Endothelial cell of umbilical vein (primary cell): ENCODE measurements at regions not wholly inside any gene's neighbourhood (a gene's known extent, or its start where the extent isn't known, plus 50 kb on each side); places are given as distances from the start of the nearest gene placed in this dataset.
"Not testable (repeated sequence)": the region's sequence is repeated elsewhere in the genome, so short reads cannot be mapped to it uniquely, and the experiment has no call there.

Source experiments
- CTCF ChIP-seq, 2 donors: IDR thresholded peaks; 1 replicate in 1 of 2; 2 replicates in 1 of 2; pipeline ENCODE4 v1.5.1; 2011; ENCODE audit warnings: low read length in 2 of 2, mild to moderate bottlenecking in 2 of 2, moderate library complexity in 2 of 2, control low read depth in 1 of 2, inconsistent platforms in 1 of 2, low read depth in 1 of 2; ENCODE audit not compliant: insufficient read depth in 1 of 2; ENCODE audit errors: extremely low read depth in 1 of 2
- MYC ChIP-seq: IDR thresholded peaks from one replicate; pipeline ENCODE4 v1.6.1; 2011; ENCODE audit warnings: mild to moderate bottlenecking, low read depth, low read length

- not testable (repeated sequence) for TF ChIP-seq CTCF (IDR thresholded peaks at IDR 0.05; ENCODE audit: extremely low read depth in 1 of 2, insufficient read depth in 1 of 2, low read depth in 1 of 2, low read length in 2 of 2); MYC
These were observed 198.0 kb downstream of the LRRC70 start for GRCh38 chr5:62776592-62776991.
